Keratinocyte (primary cell): ENCODE measurements at regions not wholly inside any gene's neighbourhood (a gene's known extent, or its start where the extent isn't known, plus 50 kb on each side); places are given as distances from the start of the nearest gene placed in this dataset.

Experiments used
- EZH2 ChIP-seq: IDR thresholded peaks from one replicate; pipeline ENCODE4 v1.6.1; 2012; ENCODE audit warnings: inconsistent platforms, mild to moderate bottlenecking, low read length, moderate library complexity
- TF ChIP-seq, protein P1 (sequence below), 3 experiments: IDR thresholded peaks in 1 of 3; conservative IDR thresholded peaks in 1 of 3; optimal IDR thresholded peaks in 1 of 3; 2 replicates in 2 of 3; 3 replicates in 1 of 3; pipeline versions ENCODE3 to v1.5.1; 2011; ENCODE audit warnings: low read length in 3 of 3, mild to moderate bottlenecking in 3 of 3, moderate library complexity in 2 of 3, control low read depth in 1 of 3, inconsistent platforms in 1 of 3; ENCODE audit not compliant: insufficient read depth in 2 of 3; ENCODE audit errors: extremely low read depth in 1 of 3

GRCh38 chr13:105030851-105031250, 1504.6 kb downstream of the EFNB2 start:
- TF ChIP-seq, protein P1, sequence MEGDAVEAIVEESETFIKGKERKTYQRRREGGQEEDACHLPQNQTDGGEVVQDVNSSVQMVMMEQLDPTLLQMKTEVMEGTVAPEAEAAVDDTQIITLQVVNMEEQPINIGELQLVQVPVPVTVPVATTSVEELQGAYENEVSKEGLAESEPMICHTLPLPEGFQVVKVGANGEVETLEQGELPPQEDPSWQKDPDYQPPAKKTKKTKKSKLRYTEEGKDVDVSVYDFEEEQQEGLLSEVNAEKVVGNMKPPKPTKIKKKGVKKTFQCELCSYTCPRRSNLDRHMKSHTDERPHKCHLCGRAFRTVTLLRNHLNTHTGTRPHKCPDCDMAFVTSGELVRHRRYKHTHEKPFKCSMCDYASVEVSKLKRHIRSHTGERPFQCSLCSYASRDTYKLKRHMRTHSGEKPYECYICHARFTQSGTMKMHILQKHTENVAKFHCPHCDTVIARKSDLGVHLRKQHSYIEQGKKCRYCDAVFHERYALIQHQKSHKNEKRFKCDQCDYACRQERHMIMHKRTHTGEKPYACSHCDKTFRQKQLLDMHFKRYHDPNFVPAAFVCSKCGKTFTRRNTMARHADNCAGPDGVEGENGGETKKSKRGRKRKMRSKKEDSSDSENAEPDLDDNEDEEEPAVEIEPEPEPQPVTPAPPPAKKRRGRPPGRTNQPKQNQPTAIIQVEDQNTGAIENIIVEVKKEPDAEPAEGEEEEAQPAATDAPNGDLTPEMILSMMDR (optimal IDR thresholded peaks at IDR 0.05 in 1 of 3, IDR thresholded peaks at IDR 0.05 in 1 of 3, conservative IDR thresholded peaks at IDR 0.05 in 1 of 3; ENCODE audit: extremely low read depth in 1 of 3, insufficient read depth in 2 of 3, low read length in 3 of 3) = no peak
- no peak for TF ChIP-seq EZH2
